ENCODE measurements at regions not wholly inside any gene's neighbourhood (a gene's known extent, or its start where the extent isn't known, plus 50 kb on each side); places are given as distances from the start of the nearest gene placed in this dataset.

GRCh38 chr5:135671966-135672365 lies 93.2 kb upstream of the CXCL14 start:
- no peak overlapping the region for H3K27ac ChIP-seq
- no peak for TF ChIP-seq CTCF (conservative IDR thresholded peaks at IDR 0.05)

GRCh38 chr5:135671052-135671705 lies 92.4 kb upstream of the CXCL14 start:
- no peak for TF ChIP-seq CTCF (conservative IDR thresholded peaks at IDR 0.05)
- H3K27ac ChIP-seq = no peak overlapping the region

GRCh38 chr5:135670588-135670987 lies 91.8 kb upstream of the CXCL14 start:
- H3K27ac ChIP-seq = no peak overlapping the region
- TF ChIP-seq CTCF (conservative IDR thresholded peaks at IDR 0.05) = no peak

- no peak for TF ChIP-seq CTCF (conservative IDR thresholded peaks at IDR 0.05)
- H3K27ac ChIP-seq = no peak overlapping the region
Observed at GRCh38 chr5:135669416-135669815, 90.6 kb upstream of the CXCL14 start.

- no peak overlapping the region for H3K27ac ChIP-seq
- no peak for TF ChIP-seq CTCF (conservative IDR thresholded peaks at IDR 0.05)
Observed at GRCh38 chr5:135667673-135668072, 88.9 kb upstream of the CXCL14 start.

- TF ChIP-seq CTCF (conservative IDR thresholded peaks at IDR 0.05) = no peak
- H3K27ac ChIP-seq = no peak overlapping the region
Observed at GRCh38 chr5:135667204-135667603, 88.4 kb upstream of the CXCL14 start.

- no peak overlapping the region for H3K27ac ChIP-seq
- no peak for TF ChIP-seq CTCF (conservative IDR thresholded peaks at IDR 0.05)
Observed at GRCh38 chr5:135662683-135663082, 83.9 kb upstream of the CXCL14 start.

Data from VCaP (cell line).